DMS 273 (cell line): ENCODE measurements at regions not wholly inside any gene's neighbourhood (a gene's known extent, or its start where the extent isn't known, plus 50 kb on each side); places are given as distances from the start of the nearest gene placed in this dataset.
"Not testable (repeated sequence)": the region's sequence is repeated elsewhere in the genome, so short reads cannot be mapped to it uniquely, and the experiment has no call there.

Source experiments
- DNase-seq: peaks from one replicate; lab custom pipeline; 2025; ENCODE audit not compliant: unreplicated experiment; lab: John Stamatoyannopoulos, UW

DNA sequence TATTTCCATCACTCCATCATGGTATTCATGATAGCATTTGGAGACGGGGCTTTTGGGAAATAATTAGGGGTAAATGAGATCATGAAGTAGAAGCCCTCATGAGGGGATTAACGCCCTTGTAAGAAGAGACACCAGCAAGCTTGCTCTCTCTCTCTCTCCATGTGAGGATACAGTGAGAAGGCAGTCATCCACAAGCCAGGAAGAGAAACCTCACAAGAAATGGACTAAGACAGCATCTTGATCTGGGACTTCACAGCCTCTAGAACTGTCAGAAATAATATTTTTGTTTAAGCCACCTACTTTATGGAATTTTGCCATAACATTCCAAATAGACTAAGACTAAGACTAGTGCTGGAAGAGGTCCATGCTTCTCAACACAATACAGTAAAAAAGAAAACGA lies 464.6 kb upstream of the GCFC2 start:
- no peak for DNase-seq

DNA sequence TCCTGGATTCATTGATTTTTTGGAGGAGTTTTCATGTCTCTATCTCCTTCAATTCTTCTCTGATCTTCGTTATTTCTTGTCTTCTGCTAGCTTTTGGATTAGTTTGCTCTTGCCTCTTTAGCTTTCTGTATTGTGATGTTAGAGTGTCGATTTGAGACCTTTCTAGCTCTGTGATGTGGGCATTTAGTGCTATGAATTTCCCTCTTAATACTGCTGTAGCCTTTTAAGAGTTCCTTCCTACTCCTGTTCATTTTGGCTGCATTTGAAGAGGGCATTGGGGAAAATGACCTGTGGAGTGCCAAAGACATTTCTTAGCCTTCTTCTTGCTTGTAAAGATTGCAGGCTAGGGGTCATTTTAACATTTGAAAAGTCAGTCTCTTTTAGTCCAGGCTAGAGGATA lies 463.8 kb upstream of the GCFC2 start:
- DNase-seq: no peak

GRCh38 chr2:76173206-76173605 lies 462.5 kb upstream of the GCFC2 start:
- not testable (repeated sequence) for DNase-seq

GRCh38 chr2:76172154-76172595 lies 461.5 kb upstream of the GCFC2 start:
- DNase-seq: not testable (repeated sequence)

- no peak for DNase-seq
These were observed 460.1 kb upstream of the GCFC2 start for GRCh38 chr2:76170856-76171255.

DNA sequence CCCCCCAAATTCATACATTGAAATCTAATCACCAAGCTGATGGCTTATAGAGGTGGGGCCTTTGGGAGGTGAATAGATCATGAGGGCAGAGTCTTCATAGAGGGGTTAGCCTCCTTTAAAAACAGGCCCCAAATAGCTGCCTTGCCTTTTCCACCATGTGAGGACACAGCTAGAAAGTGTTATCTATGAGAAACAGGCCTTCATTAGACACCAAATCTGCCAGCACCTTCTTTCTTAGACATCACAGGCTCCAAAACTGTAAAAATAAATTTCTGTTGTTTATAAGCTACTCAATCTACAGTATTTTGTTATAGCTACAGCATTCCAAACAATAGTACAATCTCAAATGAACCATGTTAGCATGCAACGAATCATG lies 459.3 kb upstream of the GCFC2 start:
- DNase-seq: no peak

DNA sequence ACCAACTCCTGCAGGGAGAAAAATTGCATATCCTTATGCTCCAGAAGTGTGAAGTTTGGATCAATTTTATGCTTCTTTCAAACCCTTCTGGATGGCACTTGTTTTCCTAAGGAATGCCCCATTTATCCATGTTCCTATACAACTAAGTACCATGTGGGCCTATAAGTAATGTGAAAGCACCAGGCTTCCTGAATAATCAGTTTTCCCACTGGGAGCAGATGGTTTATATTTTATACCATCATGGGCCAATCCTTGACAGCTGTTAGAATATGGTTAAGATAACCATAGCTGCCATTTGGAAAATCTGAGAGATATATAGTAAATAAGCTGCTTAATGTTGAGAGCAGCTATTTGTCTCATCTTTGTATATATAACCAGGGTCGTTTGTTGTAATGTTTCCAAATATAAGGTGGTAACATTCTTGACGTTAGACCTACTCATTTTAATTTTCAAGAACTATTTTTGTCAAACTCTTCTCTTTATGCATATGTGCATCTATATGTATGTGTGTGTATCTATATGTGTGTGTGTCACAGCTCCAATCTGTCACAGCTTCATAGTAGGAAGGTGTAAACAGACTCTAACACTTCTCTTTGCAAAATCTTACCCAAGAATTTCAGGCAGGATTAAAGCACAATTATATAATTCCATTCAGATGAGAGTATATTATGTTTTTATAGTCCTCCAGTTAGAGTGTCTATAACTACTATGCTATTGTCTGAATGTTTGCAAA lies 458.7 kb upstream of the GCFC2 start:
- peak; percentile 19 for DNase-seq

GRCh38 chr2:76163860-76164259 lies 453.1 kb upstream of the GCFC2 start:
- DNase-seq: no peak

DNA sequence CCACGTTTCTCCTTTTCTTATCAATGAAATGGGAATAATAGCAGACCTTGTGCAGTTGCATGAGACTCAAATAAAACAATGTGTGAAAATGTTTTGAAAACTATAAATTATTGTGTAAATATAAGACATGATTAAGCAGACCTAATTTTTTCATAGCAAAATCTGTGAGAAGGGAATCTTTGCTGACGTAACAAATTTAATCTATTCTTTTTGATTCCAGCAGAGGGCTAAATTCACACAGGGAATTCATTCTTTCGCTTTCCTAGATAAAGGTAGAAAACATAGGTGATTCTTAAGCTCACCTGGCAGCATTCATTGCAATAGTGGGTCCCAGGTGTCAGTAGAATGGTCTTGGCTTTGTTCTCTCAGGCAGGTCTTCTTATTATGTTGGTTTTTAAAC lies 450.0 kb upstream of the GCFC2 start:
- DNase-seq: no peak

DNA sequence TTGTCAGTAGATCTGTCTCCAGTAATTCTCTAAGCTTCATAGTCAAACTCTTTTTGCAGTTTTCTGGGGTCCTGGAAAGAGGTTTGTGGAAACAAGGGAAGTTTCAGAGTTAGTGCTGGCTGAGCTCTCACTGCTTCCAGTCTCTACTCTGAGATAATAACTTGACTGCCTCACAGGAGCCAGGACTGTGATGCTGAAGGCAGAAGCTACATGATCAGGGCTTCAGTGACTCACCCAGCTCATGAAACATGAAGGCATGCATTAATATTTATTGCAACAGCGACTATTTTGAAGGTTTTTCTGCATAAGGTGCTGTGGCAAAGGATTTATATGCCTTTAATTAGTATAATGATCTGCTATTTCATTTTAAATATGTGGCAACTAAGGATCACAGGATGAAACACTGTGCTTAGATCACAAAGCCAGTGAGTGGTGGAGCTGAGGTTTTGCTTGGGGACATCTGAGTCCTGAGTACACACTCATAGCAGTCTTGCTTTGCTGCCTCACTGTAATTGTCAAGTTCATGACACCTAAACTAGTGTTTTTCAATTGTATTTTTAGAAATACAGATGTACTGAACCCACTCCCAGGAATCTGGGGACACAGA lies 448.4 kb upstream of the GCFC2 start:
- no peak for DNase-seq

DNA sequence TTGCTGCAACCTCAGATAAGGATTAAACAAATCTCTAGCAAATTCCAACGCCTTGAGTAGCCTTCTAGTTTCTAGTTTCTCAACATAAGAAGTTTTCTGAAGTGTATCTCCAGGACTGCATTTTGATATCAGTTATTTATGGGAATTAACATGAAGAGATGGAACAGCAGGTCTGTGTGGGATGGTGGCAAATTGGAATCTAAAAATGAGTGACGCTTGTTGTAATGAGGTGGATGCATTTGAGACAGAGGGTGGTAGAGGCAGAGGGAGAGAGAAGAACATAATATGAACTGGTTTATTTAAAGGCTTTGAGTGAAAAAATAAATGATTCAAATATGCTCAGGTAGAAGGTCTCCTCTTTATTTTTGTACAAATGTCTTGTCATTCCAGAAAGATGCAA lies 446.8 kb upstream of the GCFC2 start:
- DNase-seq: no peak

GRCh38 chr2:76154981-76155380 lies 444.3 kb upstream of the GCFC2 start:
- no peak for DNase-seq

DNA sequence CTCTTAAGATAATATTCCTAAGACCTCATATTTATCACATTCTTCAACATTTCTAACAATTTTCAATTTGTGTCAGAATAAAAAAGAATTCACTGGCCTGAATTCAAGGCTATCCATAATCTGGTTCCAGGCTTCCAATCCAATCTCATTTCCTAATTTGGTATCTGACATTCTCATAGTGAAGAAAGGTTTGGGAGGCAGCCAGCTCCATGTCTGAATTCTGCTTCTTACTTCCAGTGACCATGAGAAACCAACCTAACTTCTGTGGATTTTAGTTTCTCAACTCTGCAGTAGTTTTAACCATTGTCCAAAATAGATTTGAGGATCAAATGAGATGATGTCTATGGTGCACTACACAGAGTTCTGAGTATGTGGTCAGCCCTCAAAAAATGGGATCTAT lies 439.1 kb upstream of the GCFC2 start:
- no peak for DNase-seq

DNA sequence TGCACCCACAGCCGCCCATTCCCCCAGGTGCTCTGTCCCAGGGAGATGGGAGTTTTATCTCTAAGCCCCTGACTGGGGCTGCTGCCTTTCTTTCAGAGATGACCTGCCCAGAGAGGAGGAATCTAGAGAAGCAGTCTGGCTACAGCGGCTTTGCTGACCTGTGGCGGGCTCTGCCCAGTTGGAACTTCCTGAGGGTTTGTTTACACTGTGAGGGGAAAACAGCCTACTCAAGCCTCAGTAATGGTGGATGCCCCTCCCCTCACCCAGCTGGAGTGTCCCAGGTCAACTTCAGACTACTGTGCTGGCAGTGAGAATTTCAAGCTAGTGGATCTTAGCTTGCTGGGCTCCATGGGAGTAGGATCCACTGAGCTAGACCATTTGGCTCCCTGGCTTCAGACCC lies 428.6 kb upstream of the GCFC2 start:
- DNase-seq: not testable (repeated sequence)

DNA sequence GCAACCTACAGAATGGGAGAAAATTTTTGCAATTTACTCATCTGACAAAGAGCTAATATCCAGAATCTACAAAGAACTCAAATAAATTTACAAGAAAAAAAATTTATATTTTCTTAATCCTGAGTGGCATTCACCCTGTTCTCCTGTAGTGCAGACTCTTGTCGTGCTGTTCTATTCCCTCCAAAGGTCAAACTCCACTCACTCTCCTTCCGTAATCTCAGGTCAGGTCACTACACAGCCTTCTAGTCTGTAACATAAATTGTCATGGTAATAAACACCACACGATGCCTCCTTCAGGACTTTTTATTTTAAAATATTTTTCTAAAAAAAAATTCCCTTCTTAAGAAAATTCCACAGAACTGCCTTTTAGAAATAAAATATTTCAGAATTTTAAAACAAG lies 417.9 kb upstream of the GCFC2 start:
- DNase-seq: no peak

DNA sequence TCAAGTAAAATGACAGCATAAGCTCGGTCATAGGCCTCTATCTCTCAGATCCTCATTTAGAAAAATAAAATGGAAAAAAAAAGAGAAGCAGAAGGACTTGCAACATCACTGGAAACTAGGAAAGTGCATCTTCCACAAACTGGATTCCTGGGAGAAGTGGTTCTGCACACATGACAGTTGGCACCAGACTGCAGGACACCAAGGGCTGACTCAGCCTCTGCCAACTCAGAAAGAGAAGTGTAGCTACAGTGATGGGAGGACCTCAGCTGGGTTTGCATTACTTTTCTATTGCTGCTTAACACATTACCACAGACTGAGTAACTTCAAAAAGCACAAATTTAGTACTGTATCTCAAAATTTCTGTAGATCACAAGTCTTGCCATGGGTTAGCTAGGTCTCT lies 409.5 kb upstream of the GCFC2 start:
- DNase-seq: no peak

DNA sequence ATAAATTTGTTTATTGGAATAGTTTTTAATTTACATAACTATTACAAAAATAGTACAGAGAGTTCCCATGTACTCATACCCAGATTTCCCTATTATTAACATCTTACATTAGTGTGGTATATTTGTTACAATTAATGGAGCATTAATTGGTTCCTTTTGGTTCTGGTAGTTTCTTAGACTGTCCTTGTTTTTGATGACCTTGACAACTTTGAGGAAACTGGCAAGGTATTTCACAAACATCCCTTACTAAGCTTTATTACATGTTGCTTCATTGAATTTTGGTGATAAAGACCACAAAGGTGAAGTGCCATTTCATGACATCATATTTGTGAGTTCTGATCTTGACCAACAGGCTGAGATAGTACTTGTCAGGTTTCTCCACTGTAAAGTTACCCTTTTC lies 379.0 kb upstream of the GCFC2 start:
- no peak for DNase-seq

- no peak for DNase-seq
These were observed 372.5 kb upstream of the GCFC2 start for GRCh38 chr2:76083248-76083647.

DNA sequence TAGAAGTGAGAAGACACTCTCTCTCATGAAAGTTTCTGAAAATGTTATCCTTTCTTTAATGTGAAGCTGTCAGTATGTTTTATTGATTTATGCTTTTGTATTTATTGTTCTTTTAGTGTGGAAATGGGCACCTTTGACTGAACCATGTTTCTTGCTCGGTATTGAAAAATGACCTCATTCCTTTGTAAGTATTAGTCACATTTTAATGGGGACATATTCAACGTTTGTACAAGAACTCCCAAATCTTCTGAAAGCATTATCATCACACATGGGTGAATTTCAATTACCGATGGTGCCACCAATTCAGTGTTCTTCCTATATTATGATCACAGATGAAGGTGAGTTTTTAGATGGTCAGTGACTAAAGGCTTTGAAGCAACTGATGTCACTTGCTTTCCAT lies 371.8 kb upstream of the GCFC2 start:
- DNase-seq: no peak

DNA sequence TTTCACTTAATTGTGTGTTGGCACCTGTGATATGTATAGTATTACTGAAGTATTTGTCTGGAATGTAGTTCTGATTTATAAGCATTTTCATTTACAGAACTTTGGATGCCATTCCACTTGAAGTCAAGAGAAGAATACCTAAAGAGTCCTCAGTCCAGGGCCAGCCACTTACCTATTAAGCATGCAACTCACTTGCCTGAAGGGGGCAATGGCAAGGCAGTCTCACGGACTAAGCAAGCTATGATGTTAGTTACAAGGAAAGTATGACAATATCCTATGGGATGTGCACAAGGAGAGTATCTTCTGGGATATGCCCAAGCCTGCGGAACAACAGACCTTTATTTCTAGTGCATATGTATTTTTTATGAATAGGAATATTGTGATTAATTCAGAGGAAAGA lies 369.4 kb upstream of the GCFC2 start:
- DNase-seq: no peak

GRCh38 chr2:76075126-76075525 lies 364.4 kb upstream of the GCFC2 start:
- peak; percentile 1 for DNase-seq

GRCh38 chr2:76073992-76074604 lies 363.4 kb upstream of the GCFC2 start:
- DNase-seq: no peak

DNA sequence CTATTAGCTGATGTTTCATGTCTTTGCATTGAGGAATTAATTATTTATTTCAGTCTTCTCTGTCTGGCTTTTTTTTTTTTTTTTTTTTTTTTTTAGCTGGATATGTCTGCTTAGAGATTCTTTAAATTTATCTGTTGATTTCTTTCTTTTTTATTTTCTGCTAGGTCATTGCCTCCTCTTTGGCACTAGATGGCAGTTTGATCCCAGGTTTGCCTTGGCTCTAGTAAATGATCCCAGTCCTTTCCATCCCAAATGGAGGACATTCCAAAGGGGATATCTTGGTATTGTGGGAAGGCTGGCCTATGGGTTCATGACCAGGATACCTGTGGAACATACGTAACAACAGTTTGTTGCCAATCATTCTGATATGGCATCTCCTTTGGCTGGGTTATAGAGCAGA lies 339.5 kb upstream of the GCFC2 start:
- DNase-seq: peak; percentile 6
